GM13976 (cell line): ENCODE measurements at regions not wholly inside any gene's neighbourhood (a gene's known extent, or its start where the extent isn't known, plus 50 kb on each side); places are given as distances from the start of the nearest gene placed in this dataset.
A peak's percentile ranks its signal among the peaks of the same experiment; 100 is the strongest.
"Not testable (repeated sequence)": the region's sequence is repeated elsewhere in the genome, so short reads cannot be mapped to it uniquely, and the experiment has no call there.

Experiments
- DNase-seq: peaks from one replicate; pipeline ENCODE4 v3.0.0; 2012; ENCODE audit warnings: low spot score
- CTCF ChIP-seq: IDR thresholded peaks from 2 replicates; pipeline ENCODE4 v1.5.1; 2012; ENCODE audit warnings: borderline replicate concordance, mild to moderate bottlenecking; ENCODE audit not compliant: insufficient read depth; ENCODE audit errors: extremely low read depth, missing control alignments, control extremely low read depth
- in situ Hi-C: fragments of 300-500 bp; cut with MboI; formaldehyde crosslinking; loops from one replicate; pipeline ENCODE4 v1.12.0; 2022; ENCODE audit warnings: low sequenced_read_pairs, mixed read lengths, inconsistent platforms; ENCODE audit not compliant: unreplicated experiment

- no peak for DNase-seq
- no peak for TF ChIP-seq CTCF
- in situ Hi-C loops = no loop called here
Measured at GRCh38 chr12:14214495-14214894, 151.0 kb upstream of the ATF7IP start.

- in situ Hi-C loops, DNase-seq: not testable (repeated sequence)
Measured at GRCh38 chr12:14215949-14216348, 149.5 kb upstream of the ATF7IP start.

GRCh38 chr12:14216405-14217294, 148.8 kb upstream of the ATF7IP start:
- no peak for DNase-seq
- in situ Hi-C loops = no loop called here
- no peak for TF ChIP-seq CTCF

- DNase-seq = no peak
- in situ Hi-C loops = no loop called here
Measured at GRCh38 chr12:14219156-14219555, 146.3 kb upstream of the ATF7IP start.

GRCh38 chr12:14219670-14220069, 145.8 kb upstream of the ATF7IP start:
- in situ Hi-C loops, DNase-seq: not testable (repeated sequence)

More at GRCh38 chr12:14219156-14219555, 146.3 kb upstream of the ATF7IP start:
- no peak for TF ChIP-seq CTCF

GRCh38 chr12:14225064-14225463, 140.4 kb upstream of the ATF7IP start:
- in situ Hi-C loops = loop anchor here (25.0 kb wide), 2 partner anchors 412 to 762 kb away; no protein-coding TSS in a partner anchor

GRCh38 chr12:14235176-14235575, 130.3 kb upstream of the ATF7IP start:
- in situ Hi-C loops = loop anchor here (25.0 kb wide), 2 partner anchors 402 to 752 kb away; no protein-coding TSS in a partner anchor
- DNase-seq = not testable (repeated sequence)

More at GRCh38 chr12:14225064-14225463, 140.4 kb upstream of the ATF7IP start:
- no peak for DNase-seq
- no peak for TF ChIP-seq CTCF

GRCh38 chr12:14236641-14237040, 128.8 kb upstream of the ATF7IP start:
- in situ Hi-C loops = loop anchor here (25.0 kb wide), 2 partner anchors 401 to 751 kb away; no protein-coding TSS in a partner anchor
- DNase-seq = not testable (repeated sequence)

GRCh38 chr12:14238221-14238792, 127.2 kb upstream of the ATF7IP start:
- no peak for DNase-seq
- in situ Hi-C loops = loop anchor here (25.0 kb wide), 2 partner anchors 399 to 749 kb away; no protein-coding TSS in a partner anchor
- TF ChIP-seq CTCF = peak; percentile 30
